ENCODE measurements at regions not wholly inside any gene's neighbourhood (a gene's known extent, or its start where the extent isn't known, plus 50 kb on each side); places are given as distances from the start of the nearest gene placed in this dataset.

GRCh38 chr11:80855426-80855825, 1414.6 kb upstream of the TENM4 start:
- intact Hi-C loops (cut with DNase I), result no loop called here
- no peak for DNase-seq

- intact Hi-C loops (cut with DNase I), result no loop called here
Measured at GRCh38 chr11:80849253-80849652, 1408.4 kb upstream of the TENM4 start.

GRCh38 chr11:80846979-80847378, 1406.1 kb upstream of the TENM4 start:
- DNase-seq, result no peak
- intact Hi-C loops (cut with DNase I), result no loop called here

More at GRCh38 chr11:80849253-80849652, 1408.4 kb upstream of the TENM4 start:
- DNase-seq, result no peak

GRCh38 chr11:80846442-80846841, 1405.6 kb upstream of the TENM4 start:
- peak in 2 of 10 donors; percentile 15 to 71 for DNase-seq
- intact Hi-C loops (cut with DNase I), result no loop called here

DNA sequence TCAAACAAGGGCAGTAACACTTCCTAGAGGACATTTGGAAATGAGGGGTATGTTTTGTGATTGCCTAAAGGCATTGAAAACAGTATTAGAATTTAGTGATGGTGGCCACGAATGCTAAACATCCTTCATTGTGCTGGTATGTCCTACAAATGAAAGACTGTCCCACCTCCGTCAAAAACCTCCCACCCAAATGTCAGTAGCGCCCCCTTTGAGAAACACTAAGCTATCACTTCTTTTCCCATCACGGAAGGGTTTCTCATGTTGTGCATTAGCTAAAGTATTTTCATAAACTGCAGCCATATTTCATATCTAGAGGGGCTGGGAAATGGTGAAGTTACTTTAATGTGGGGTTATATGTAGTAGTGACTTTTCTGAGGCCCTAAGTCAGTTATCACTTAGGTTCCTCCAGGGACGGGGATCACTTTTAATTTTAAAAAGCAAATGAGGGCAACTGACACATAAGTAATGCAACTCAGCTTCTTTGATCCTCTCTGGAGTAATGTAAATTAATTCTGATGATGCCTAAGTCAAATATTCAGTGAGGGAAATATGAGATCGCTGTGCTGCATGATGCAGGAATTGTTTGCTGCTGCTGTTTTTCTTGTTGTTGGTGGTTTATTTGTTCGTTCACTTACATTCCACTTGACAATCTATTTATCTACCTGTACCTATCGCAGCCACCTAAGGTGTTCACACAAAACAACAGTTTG, 1403.4 kb upstream of the TENM4 start:
- DNase-seq, result no peak
- intact Hi-C loops (cut with DNase I), result no loop called here

GRCh38 chr11:80843266-80843974, 1402.6 kb upstream of the TENM4 start:
- intact Hi-C loops (cut with DNase I), result no loop called here
- DNase-seq, result no peak

DNA sequence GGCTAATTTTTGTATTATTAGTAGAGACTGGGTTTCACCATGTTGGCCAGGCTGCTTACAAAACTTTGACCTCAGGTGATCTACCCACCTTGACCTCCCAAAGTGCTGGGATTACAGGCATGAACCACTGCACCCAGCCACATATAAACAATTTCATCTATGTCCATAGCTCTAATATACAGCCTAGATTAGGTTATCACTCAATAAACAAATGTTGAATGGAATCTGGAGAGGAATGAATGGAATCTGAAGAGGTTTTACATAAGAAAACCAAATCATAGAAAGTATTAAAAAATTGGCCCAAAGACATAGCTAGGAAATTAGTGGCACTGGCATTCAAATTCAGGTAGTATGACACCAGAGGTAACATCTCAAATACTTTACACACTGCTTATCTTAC, 1401.4 kb upstream of the TENM4 start:
- intact Hi-C loops (cut with DNase I), result no loop called here
- DNase-seq, result no peak

- DNase-seq, result no peak
- intact Hi-C loops (cut with DNase I), result no loop called here
Measured at GRCh38 chr11:80841675-80842074, 1400.8 kb upstream of the TENM4 start.

DNA sequence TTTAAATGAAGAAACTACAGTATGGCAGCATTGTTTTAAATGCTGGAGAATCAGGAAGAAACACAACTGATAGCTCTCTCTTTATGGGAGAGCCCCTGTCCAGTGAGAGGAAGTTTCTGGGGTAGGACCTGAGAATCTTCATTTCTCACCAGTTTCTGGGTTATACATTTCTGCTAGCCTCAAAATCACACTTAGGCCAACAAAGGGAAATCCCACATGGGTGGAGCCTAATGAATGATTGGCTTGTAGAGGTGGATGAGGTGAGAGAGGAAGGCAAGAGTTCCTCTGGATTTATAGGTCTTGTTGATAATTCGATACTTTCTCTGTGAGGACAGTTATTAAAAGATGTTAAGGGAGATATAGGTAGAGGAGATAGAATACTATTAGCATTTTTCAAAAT, 1397.3 kb upstream of the TENM4 start:
- DNase-seq, result no peak
- intact Hi-C loops (cut with DNase I), result no loop called here

GRCh38 chr11:80837051-80837450, 1396.2 kb upstream of the TENM4 start:
- intact Hi-C loops (cut with DNase I), result no loop called here

DNA sequence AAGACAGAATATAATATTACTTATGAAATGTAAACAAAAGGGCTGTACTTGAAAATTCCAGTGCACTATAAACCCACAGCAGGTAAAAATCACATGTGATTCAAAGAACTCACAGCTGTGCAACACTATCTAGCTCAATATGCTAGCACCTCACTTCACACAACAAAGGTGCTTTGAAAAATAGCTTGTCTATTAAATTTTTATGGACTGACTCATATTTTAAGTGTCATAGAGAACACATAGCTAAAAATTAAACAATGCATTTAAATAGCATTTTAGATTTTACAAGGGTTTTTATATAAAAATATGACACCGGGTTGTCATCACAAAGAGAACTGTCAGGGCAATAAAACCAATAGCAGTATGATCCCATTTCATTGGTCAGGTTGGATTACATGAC, 1390.5 kb upstream of the TENM4 start:
- intact Hi-C loops (cut with DNase I), result no loop called here
- no peak for DNase-seq

More at GRCh38 chr11:80837051-80837450, 1396.2 kb upstream of the TENM4 start:
- DNase-seq, result no peak

GRCh38 chr11:80827781-80828180, 1387.0 kb upstream of the TENM4 start:
- DNase-seq, result no peak
- intact Hi-C loops (cut with DNase I), result no loop called here

- intact Hi-C loops (cut with DNase I), result no loop called here
Measured at GRCh38 chr11:80826808-80827207, 1386.0 kb upstream of the TENM4 start.

GRCh38 chr11:80822308-80822707, 1381.5 kb upstream of the TENM4 start:
- DNase-seq, result peak in 4 of 10 donors; percentile 3 to 52 (median 34)
- intact Hi-C loops (cut with DNase I), result no loop called here

More at GRCh38 chr11:80826808-80827207, 1386.0 kb upstream of the TENM4 start:
- DNase-seq, result no peak

DNA sequence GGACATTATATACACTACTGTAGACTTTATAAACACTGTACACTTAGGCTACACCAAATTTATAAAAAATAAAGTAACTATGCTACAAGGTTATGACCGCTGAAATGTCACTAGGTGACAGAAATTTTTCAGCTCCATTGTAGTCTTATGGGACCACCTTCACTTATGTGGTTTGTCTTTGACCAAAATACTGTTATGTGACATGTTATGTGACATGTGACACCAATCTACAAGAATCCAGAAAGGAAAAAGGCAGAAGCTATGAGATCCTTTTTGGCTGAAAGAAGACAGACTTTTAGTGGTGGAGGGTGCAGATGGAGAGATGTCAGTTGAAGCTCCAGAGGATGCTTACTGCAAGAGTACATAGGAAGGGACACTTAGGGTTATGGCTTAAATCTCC, 1378.4 kb upstream of the TENM4 start:
- intact Hi-C loops (cut with DNase I), result no loop called here
- no peak for DNase-seq

GRCh38 chr11:80816966-80817365, 1376.1 kb upstream of the TENM4 start:
- intact Hi-C loops (cut with DNase I), result no loop called here
- DNase-seq, result no peak

GRCh38 chr11:80816454-80816847, 1375.6 kb upstream of the TENM4 start:
- intact Hi-C loops (cut with DNase I), result no loop called here
- DNase-seq, result no peak

- DNase-seq, result no peak
- intact Hi-C loops (cut with DNase I), result no loop called here
Measured at GRCh38 chr11:80815752-80816453, 1375.1 kb upstream of the TENM4 start.

DNA sequence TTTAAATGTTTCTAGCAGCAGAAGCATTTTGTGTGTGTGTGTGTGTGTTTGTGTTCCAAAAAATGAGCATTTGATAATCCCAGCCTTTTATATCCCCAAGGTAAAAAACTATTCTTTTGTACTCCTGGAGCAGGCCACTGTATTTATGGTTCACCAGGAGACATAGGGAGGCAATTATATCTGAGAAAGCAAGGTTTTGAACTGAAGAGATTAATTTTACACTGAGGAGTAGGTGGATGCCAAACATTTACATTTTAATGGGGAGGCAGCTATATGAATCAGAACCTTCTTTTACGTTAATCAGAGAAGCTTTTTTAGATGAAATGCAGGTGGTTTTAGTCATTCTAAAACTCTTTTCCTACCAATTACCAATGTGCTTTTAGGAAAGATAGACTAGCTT, 1374.0 kb upstream of the TENM4 start:
- intact Hi-C loops (cut with DNase I), result no loop called here
- DNase-seq, result no peak

GRCh38 chr11:80810695-80811094, 1369.9 kb upstream of the TENM4 start:
- intact Hi-C loops (cut with DNase I), result no loop called here
- DNase-seq, result no peak

DNA sequence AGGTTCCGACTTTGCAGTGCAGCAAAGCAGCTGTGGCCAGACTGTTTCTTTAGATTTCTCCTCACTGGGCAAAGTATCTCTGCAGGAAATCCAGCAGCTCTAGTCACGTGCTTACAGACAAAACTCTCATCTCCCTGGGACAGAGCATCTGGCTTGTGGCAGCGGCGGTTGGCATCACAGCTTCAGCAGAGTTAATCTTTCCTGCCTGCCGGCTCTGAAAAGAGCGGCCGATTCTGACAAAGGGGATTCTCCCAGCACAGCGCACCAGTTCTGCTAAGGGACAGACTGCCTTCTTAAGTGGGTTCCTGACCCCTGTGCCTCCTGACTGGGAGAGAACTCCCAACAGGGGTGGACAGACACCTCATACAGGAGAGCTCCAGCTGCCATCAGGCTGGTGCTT, 1357.3 kb upstream of the TENM4 start:
- peak in 1 of 10 donors; percentile 55 for DNase-seq
- intact Hi-C loops (cut with DNase I), result no loop called here

DNA sequence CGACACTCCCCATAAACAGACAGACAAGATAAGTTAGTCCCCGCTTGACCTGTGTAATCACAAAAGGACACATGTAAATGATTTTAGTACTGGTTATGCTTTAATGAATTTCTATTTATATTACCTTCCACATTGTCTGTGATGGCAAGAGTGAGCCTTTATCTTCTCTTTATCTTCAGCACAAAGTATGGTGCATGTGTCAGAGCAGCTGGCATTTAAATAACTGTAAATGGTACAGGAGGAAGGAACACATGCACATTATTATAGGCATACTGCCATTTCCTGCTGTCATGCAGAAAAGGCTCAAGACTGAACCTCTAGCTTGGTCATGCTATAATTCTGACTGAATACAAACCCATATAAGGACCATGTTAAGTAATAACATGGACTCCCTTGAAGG, 1342.7 kb upstream of the TENM4 start:
- intact Hi-C loops (cut with DNase I), result no loop called here

More for the DNA sequence above, 1342.7 kb upstream of the TENM4 start:
- DNase-seq, result no peak
